Keratinocyte (primary cell): ENCODE measurements at regions not wholly inside any gene's neighbourhood (a gene's known extent, or its start where the extent isn't known, plus 50 kb on each side); places are given as distances from the start of the nearest gene placed in this dataset.

Source experiments
- DNase-seq: peaks from one replicate; pipeline ENCODE4 v3.0.0-alpha.2; 2011; ENCODE audit warnings: low read depth, missing footprints, low spot score
- FAIRE-seq: peaks from 2 replicates; lab custom pipeline; 2011; peaks lifted over from hg19 to GRCh38; lab: Jason Lieb, UNC
- H2AFZ ChIP-seq: 2 replicates; pipeline ENCODE4 v1.6.0; 2012; ENCODE audit warnings: low read length, control low read depth, inconsistent platforms; ENCODE audit not compliant: control insufficient read depth
- H3K27ac ChIP-seq: 2 replicates; pipeline ENCODE4 v1.5.1; 2011; ENCODE audit warnings: low read length; ENCODE audit not compliant: control insufficient read depth, insufficient read depth
- H3K27me3 ChIP-seq: 3 replicates; pipeline ENCODE4 v1.6.0; 2011; ENCODE audit warnings: low read length; ENCODE audit not compliant: control insufficient read depth, insufficient read depth; ENCODE audit errors: extremely low read depth
- H3K36me3 ChIP-seq, 2 experiments: 2 replicates in 1 of 2; 3 replicates in 1 of 2; pipeline ENCODE4 v1.5.1; 2011; ENCODE audit warnings: low read length in 2 of 2, mild to moderate bottlenecking in 1 of 2; ENCODE audit not compliant: control insufficient read depth in 2 of 2, insufficient read depth in 2 of 2; ENCODE audit errors: extremely low read depth in 1 of 2
- H3K4me1 ChIP-seq: 3 replicates; pipeline ENCODE4 v1.5.1; 2011; ENCODE audit warnings: low read length; ENCODE audit not compliant: control insufficient read depth, insufficient read depth; ENCODE audit errors: extremely low read depth
- H3K4me2 ChIP-seq: 3 replicates; pipeline ENCODE4 v1.6.0; 2011; ENCODE audit warnings: low read depth, low read length; ENCODE audit not compliant: control insufficient read depth, insufficient read depth; ENCODE audit errors: extremely low read depth
- H3K4me3 ChIP-seq, 3 experiments: fragments of 200-600 bp in 1 of 3; sonication (generic) in 1 of 3; 2 replicates in 2 of 3; 3 replicates in 1 of 3; pipeline ENCODE4 v1.5.1; 2011 to 2016; ENCODE audit warnings: low read length in 3 of 3, mild to moderate bottlenecking in 3 of 3, control low read depth in 2 of 3, inconsistent platforms in 1 of 3, low read depth in 1 of 3, mixed read lengths in 1 of 3, mixed run types in 1 of 3, moderate library complexity in 1 of 3; ENCODE audit not compliant: control insufficient read depth in 2 of 3, insufficient read depth in 2 of 3; ENCODE audit errors: extremely low read depth in 1 of 3
- H3K79me2 ChIP-seq: 2 replicates; pipeline ENCODE4 v1.6.0; 2012; ENCODE audit warnings: low read length; ENCODE audit not compliant: control insufficient read depth, insufficient read depth
- H3K9ac ChIP-seq: 3 replicates; pipeline ENCODE4 v1.6.0; 2011; ENCODE audit warnings: low read length; ENCODE audit not compliant: control insufficient read depth, insufficient read depth; ENCODE audit errors: extremely low read depth
- H3K9me1 ChIP-seq: 3 replicates; pipeline ENCODE4 v1.6.0; 2011; ENCODE audit warnings: low read length; ENCODE audit not compliant: control insufficient read depth, insufficient read depth; ENCODE audit errors: extremely low read depth
- H3K9me3 ChIP-seq: 2 replicates; pipeline ENCODE4 v1.5.1; 2012; ENCODE audit warnings: low read depth, low read length; ENCODE audit not compliant: control insufficient read depth
- H4K20me1 ChIP-seq: 3 replicates; pipeline ENCODE4 v1.6.0; 2011; ENCODE audit warnings: low read length; ENCODE audit not compliant: control insufficient read depth, insufficient read depth; ENCODE audit errors: extremely low read depth
- EZH2 ChIP-seq: IDR thresholded peaks from one replicate; pipeline ENCODE4 v1.6.1; 2012; ENCODE audit warnings: inconsistent platforms, mild to moderate bottlenecking, low read length, moderate library complexity
- dilution Hi-C: fragments of 300-500 bp; cut with MboI; formaldehyde crosslinking; loops from one replicate; pipeline ENCODE4 v1.7.0; 2020; ENCODE audit warnings: low sequenced_read_pairs; ENCODE audit not compliant: extremely low pct_ligation_motif_present
- TF ChIP-seq, protein P1 (sequence below), 3 experiments: IDR thresholded peaks in 1 of 3; conservative IDR thresholded peaks in 1 of 3; optimal IDR thresholded peaks in 1 of 3; 2 replicates in 2 of 3; 3 replicates in 1 of 3; pipeline versions ENCODE3 to v1.5.1; 2011; ENCODE audit warnings: low read length in 3 of 3, mild to moderate bottlenecking in 3 of 3, moderate library complexity in 2 of 3, control low read depth in 1 of 3, inconsistent platforms in 1 of 3; ENCODE audit not compliant: insufficient read depth in 2 of 3; ENCODE audit errors: extremely low read depth in 1 of 3

DNA sequence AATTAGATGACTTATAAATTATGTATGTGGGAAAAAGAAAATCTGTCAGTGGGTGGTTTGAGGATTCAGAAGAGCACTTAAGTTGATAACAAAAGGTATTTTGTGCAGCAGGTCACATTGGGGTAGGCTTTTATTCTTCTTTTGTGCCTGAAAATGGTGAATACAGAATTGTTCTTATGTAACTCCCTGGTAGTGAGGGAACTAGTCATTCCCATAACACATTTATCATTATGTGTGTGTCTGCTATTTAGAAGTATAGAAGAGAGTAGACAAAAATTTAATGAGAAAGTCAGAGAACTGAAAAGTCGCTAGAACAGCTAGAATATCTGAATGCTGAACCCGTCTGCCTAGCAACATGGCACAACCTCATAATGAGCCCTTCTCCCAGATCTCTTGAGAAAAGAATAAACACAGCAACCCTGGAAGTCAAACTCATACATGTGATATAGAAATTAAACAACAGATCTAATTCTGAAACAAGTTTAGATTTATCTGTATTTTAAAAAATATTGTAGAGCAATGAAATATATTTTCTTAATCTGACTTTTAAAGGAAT is 111.8 kb upstream of the EDNRB start:
- no peaks in the 10 kb centered on the region for H3K36me3 ChIP-seq
- no peak for FAIRE-seq
- dilution Hi-C loops = no loop called here

DNA sequence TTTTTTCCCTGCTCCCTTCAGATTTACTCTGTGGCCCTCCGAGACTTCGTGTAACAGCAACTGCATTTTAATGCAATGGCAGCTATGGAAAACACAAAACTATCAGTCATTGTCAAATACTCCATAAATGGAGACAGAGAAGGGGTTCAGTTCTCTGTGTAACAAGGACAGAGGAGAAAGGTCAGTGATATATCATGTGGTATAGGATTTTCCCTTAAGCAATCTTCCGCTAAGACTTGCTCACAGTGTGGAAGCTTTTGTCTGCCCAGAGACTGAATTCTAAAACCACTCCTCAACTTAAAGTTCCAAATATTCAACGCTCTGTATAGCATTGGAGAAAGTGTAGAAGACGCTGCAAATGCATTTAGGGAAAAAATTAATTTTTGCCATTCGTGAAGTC is 111.3 kb upstream of the EDNRB start:
- H3K9me1 ChIP-seq = no peaks in the 10 kb centered on the region
- TF ChIP-seq EZH2 = no peak
- TF ChIP-seq, protein P1, sequence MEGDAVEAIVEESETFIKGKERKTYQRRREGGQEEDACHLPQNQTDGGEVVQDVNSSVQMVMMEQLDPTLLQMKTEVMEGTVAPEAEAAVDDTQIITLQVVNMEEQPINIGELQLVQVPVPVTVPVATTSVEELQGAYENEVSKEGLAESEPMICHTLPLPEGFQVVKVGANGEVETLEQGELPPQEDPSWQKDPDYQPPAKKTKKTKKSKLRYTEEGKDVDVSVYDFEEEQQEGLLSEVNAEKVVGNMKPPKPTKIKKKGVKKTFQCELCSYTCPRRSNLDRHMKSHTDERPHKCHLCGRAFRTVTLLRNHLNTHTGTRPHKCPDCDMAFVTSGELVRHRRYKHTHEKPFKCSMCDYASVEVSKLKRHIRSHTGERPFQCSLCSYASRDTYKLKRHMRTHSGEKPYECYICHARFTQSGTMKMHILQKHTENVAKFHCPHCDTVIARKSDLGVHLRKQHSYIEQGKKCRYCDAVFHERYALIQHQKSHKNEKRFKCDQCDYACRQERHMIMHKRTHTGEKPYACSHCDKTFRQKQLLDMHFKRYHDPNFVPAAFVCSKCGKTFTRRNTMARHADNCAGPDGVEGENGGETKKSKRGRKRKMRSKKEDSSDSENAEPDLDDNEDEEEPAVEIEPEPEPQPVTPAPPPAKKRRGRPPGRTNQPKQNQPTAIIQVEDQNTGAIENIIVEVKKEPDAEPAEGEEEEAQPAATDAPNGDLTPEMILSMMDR (optimal IDR thresholded peaks at IDR 0.05 in 1 of 3, IDR thresholded peaks at IDR 0.05 in 1 of 3, conservative IDR thresholded peaks at IDR 0.05 in 1 of 3; ENCODE audit: extremely low read depth in 1 of 3, insufficient read depth in 2 of 3, low read length in 3 of 3) = no peak
- no peak for FAIRE-seq
- no peaks in the 10 kb centered on the region for H3K36me3 ChIP-seq
- H3K9ac ChIP-seq = no peak overlapping the region
- H3K4me3 ChIP-seq = no peak overlapping the region
- H3K4me1 ChIP-seq = no peaks in the 10 kb centered on the region
- DNase-seq = no peak
- no peaks in the 10 kb centered on the region for H3K27me3 ChIP-seq
- no peak overlapping the region for H2AFZ ChIP-seq
- no peaks in the 10 kb centered on the region for H4K20me1 ChIP-seq
- H3K27ac ChIP-seq = no peak overlapping the region
- dilution Hi-C loops = no loop called here
- H3K79me2 ChIP-seq = no peaks in the 10 kb centered on the region
- H3K4me2 ChIP-seq = no peak overlapping the region
- H3K9me3 ChIP-seq = no peaks in the 10 kb centered on the region

More for the DNA sequence above, 111.8 kb upstream of the EDNRB start:
- Histone ChIP-seq H4K20me1 (no peaks in the 10 kb centered on the region), H3K27ac (no peak overlapping the region), H2AFZ (no peak overlapping the region), H3K79me2 (no peaks in the 10 kb centered on the region), H3K9me1 (no peaks in the 10 kb centered on the region), H3K4me3 (no peak overlapping the region), H3K4me1 (no peaks in the 10 kb centered on the region), H3K9me3 (no peaks in the 10 kb centered on the region), H3K4me2 (no peak overlapping the region), H3K27me3 (no peaks in the 10 kb centered on the region), H3K9ac (no peak overlapping the region)
- TF ChIP-seq EZH2 = no peak
- TF ChIP-seq, protein P1 (optimal IDR thresholded peaks at IDR 0.05 in 1 of 3, IDR thresholded peaks at IDR 0.05 in 1 of 3, conservative IDR thresholded peaks at IDR 0.05 in 1 of 3; ENCODE audit: extremely low read depth in 1 of 3, insufficient read depth in 2 of 3, low read length in 3 of 3) = no peak
- DNase-seq = no peak
